WTC11 (cell line): ENCODE measurements at regions not wholly inside any gene's neighbourhood (a gene's known extent, or its start where the extent isn't known, plus 50 kb on each side); places are given as distances from the start of the nearest gene placed in this dataset.

Experiments
- ATAC-seq: fragments of 200-7000 bp; cut with Tn5 transposase; 2 replicates; pipeline ENCODE4 v1.10.0; 2021; ENCODE audit warnings: mild to moderate bottlenecking, moderate library complexity
- CTCF ChIA-PET: fragments of 300-600 bp; sonication (Branson Sonifier 250); formaldehyde crosslinking; loops from one replicate; lab custom pipeline; 2021; ENCODE audit warnings: antibody characterized with exemption; lab: Charles Lee
- POLR2A ChIA-PET: fragments of 350-600 bp; sonication (Branson Sonifier 250); formaldehyde crosslinking; loops from one replicate; lab custom pipeline; 2021; ENCODE audit warnings: antibody characterized with exemption; lab: Charles Lee
- DNase-seq: peaks from one replicate; pipeline ENCODE4 v3.0.0; 2021; ENCODE audit warnings: low spot score
- H3K27ac Mint-ChIP-seq: 2 replicates; pipeline ENCODE4 v1.8.0; 2021; ENCODE audit warnings: mixed read lengths
- H3K27me3 Mint-ChIP-seq: 2 replicates; pipeline ENCODE4 v1.8.0; 2021; ENCODE audit warnings: low read depth, mild to moderate bottlenecking, moderate library complexity, mixed read lengths
- H3K36me3 Mint-ChIP-seq: 2 replicates; pipeline ENCODE4 v1.8.0; 2021; ENCODE audit warnings: mixed read lengths
- H3K4me1 Mint-ChIP-seq: 2 replicates; pipeline ENCODE4 v1.8.0; 2022; ENCODE audit warnings: mixed read lengths
- H3K4me3 Mint-ChIP-seq: 2 replicates; pipeline ENCODE4 v1.8.0; 2021; ENCODE audit warnings: mild to moderate bottlenecking, moderate library complexity, mixed read lengths
- H3K9me3 Mint-ChIP-seq: 2 replicates; pipeline ENCODE4 v1.8.0; 2021; ENCODE audit warnings: mixed read lengths
- AR ChIP-seq: fragments of 250-450 bp; sonication (Bioruptor Pico); IDR thresholded peaks from 2 replicates; pipeline ENCODE4 v1.9.0; 2021; ENCODE audit warnings: mild to moderate bottlenecking
- ARID4B ChIP-seq: sonication (generic); formaldehyde crosslinking; IDR thresholded peaks from 2 replicates; pipeline ENCODE4 v1.8.0; 2023; ENCODE audit warnings: missing genetic modification reagents, mild to moderate bottlenecking, borderline replicate concordance
- ATF6 ChIP-seq: sonication (generic); formaldehyde crosslinking; IDR thresholded peaks from 2 replicates; pipeline ENCODE4 v1.8.1; 2023; ENCODE audit warnings: mild to moderate bottlenecking, missing genetic modification reagents
- ELF4 ChIP-seq: sonication (generic); formaldehyde crosslinking; IDR thresholded peaks from 2 replicates; pipeline ENCODE4 v1.8.1; 2022; ENCODE audit warnings: low read depth, mild to moderate bottlenecking, moderate library complexity, missing genetic modification reagents
- ESRRA ChIP-seq: sonication (generic); formaldehyde crosslinking; IDR thresholded peaks from 2 replicates; pipeline ENCODE4 v1.8.1; 2022; ENCODE audit warnings: mild to moderate bottlenecking, missing genetic modification reagents, borderline replicate concordance
- FOXJ3 ChIP-seq: sonication (generic); formaldehyde crosslinking; IDR thresholded peaks from 2 replicates; pipeline ENCODE4 v1.9.0; 2021; ENCODE audit warnings: missing genetic modification reagents, mild to moderate bottlenecking, borderline replicate concordance
- HMGA2 ChIP-seq: fragments of 250-450 bp; sonication (Bioruptor Pico); IDR thresholded peaks from 2 replicates; pipeline ENCODE4 v1.4.0; 2021; ENCODE audit warnings: mild to moderate bottlenecking, moderate library complexity
- JUN ChIP-seq: sonication (generic); formaldehyde crosslinking; IDR thresholded peaks from 2 replicates; pipeline ENCODE4 v1.8.0; 2023; ENCODE audit warnings: mild to moderate bottlenecking, missing genetic modification reagents
- MAX ChIP-seq: sonication (generic); formaldehyde crosslinking; IDR thresholded peaks from 2 replicates; pipeline ENCODE4 v1.8.0; 2022; ENCODE audit warnings: mild to moderate bottlenecking, missing genetic modification reagents
- MXD4 ChIP-seq: fragments of 250-450 bp; sonication (Bioruptor Pico); IDR thresholded peaks from 2 replicates; pipeline ENCODE4 v1.8.0; 2021; ENCODE audit warnings: mild to moderate bottlenecking, moderate library complexity, borderline replicate concordance
- NFE2L1 ChIP-seq: sonication (generic); formaldehyde crosslinking; IDR thresholded peaks from 2 replicates; pipeline ENCODE4 v1.8.1; 2023; ENCODE audit warnings: missing genetic modification reagents
- SP1 ChIP-seq: sonication (generic); formaldehyde crosslinking; conservative IDR thresholded peaks from 2 replicates; pipeline ENCODE4 v1.8.1; 2022; ENCODE audit warnings: missing genetic modification reagents
- TP53 ChIP-seq: sonication (generic); formaldehyde crosslinking; IDR thresholded peaks from 2 replicates; pipeline ENCODE4 v1.8.1; 2023; ENCODE audit warnings: mild to moderate bottlenecking, missing genetic modification reagents
- ZNF138 ChIP-seq: sonication (generic); formaldehyde crosslinking; conservative IDR thresholded peaks from 2 replicates; pipeline ENCODE4 v1.8.1; 2022; ENCODE audit warnings: mild to moderate bottlenecking, moderate library complexity, missing genetic modification reagents
- ZNF317 ChIP-seq: sonication (generic); formaldehyde crosslinking; IDR thresholded peaks from 2 replicates; pipeline ENCODE4 v1.8.1; 2023; ENCODE audit warnings: low read depth, mild to moderate bottlenecking, moderate library complexity, missing genetic modification reagents, borderline replicate concordance
- TF ChIP-seq, protein P1 (sequence below): sonication (generic); formaldehyde crosslinking; IDR thresholded peaks from 2 replicates; pipeline ENCODE4 v1.8.1; 2022; ENCODE audit warnings: low read depth, mild to moderate bottlenecking, moderate library complexity, missing genetic modification reagents, borderline replicate concordance
- TF ChIP-seq, protein P2 (sequence below): sonication (generic); formaldehyde crosslinking; IDR thresholded peaks from 2 replicates; pipeline ENCODE4 v1.8.0; 2023; ENCODE audit warnings: missing genetic modification reagents
- TF ChIP-seq, protein P3 (sequence below): fragments of 250-450 bp; sonication (Bioruptor Pico); IDR thresholded peaks from 2 replicates; pipeline ENCODE4 v1.9.0; 2021; ENCODE audit warnings: moderate library complexity, mild to moderate bottlenecking, inconsistent platforms, borderline replicate concordance

- TF ChIP-seq HMGA2 (CRISPR knock-in tag), result no peak
- TF ChIP-seq ELF4 (CRISPR knock-in tag), result no peak
- TF ChIP-seq, all 79 proteins: peak for 0
These were observed 193.3 kb upstream of the GRIN3A start (continued) for GRCh38 chr9:101931756-101932155.

DNA sequence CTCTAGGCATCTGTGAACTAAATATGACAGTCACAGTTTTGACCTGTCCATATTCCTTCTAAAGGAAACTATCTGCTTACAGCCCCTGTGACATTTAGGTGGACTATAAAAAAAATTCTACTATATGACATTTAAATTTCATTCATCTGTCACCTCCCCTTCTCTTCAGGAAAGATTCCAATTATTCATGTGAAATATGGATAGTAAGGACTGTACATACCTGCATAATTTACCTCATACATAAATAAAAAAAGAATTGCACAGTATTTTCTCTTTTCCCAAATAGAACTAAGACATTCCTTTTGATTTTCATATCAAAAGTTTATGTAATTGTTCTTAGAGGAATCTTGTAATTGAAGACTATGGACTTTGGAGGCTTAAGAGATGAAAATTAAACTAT, 192.3 kb upstream of the GRIN3A start:
- H3K4me3 Mint-ChIP-seq, result no peak overlapping the region
- POLR2A ChIA-PET, result no interaction called here
- no peak for TF ChIP-seq ESRRA (CRISPR knock-in tag)
- TF ChIP-seq, protein P1, sequence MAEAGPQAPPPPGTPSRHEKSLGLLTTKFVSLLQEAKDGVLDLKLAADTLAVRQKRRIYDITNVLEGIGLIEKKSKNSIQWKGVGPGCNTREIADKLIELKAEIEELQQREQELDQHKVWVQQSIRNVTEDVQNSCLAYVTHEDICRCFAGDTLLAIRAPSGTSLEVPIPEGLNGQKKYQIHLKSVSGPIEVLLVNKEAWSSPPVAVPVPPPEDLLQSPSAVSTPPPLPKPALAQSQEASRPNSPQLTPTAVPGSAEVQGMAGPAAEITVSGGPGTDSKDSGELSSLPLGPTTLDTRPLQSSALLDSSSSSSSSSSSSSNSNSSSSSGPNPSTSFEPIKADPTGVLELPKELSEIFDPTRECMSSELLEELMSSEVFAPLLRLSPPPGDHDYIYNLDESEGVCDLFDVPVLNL (CRISPR knock-in tag), result no peak
- TF ChIP-seq FOXJ3 (CRISPR knock-in tag), result no peak
- no peak for TF ChIP-seq ZNF138 (CRISPR knock-in tag)
- no peak for TF ChIP-seq TP53 (CRISPR knock-in tag)
- no peak for TF ChIP-seq ELF4 (CRISPR knock-in tag)
- TF ChIP-seq ZNF317 (CRISPR knock-in tag), result no peak
- TF ChIP-seq, protein P2, sequence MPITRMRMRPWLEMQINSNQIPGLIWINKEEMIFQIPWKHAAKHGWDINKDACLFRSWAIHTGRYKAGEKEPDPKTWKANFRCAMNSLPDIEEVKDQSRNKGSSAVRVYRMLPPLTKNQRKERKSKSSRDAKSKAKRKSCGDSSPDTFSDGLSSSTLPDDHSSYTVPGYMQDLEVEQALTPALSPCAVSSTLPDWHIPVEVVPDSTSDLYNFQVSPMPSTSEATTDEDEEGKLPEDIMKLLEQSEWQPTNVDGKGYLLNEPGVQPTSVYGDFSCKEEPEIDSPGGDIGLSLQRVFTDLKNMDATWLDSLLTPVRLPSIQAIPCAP, result no peak
- no peak for TF ChIP-seq NFE2L1 (CRISPR knock-in tag)
- TF ChIP-seq, protein P3, sequence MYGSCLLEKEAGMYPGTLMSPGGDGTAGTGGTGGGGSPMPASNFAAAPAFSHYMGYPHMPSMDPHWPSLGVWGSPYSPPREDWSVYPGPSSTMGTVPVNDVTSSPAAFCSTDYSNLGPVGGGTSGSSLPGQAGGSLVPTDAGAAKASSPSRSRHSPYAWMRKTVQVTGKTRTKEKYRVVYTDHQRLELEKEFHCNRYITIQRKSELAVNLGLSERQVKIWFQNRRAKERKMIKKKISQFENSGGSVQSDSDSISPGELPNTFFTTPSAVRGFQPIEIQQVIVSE (CRISPR knock-in tag), result no peak
- TF ChIP-seq JUN (CRISPR knock-in tag), result no peak
- no peak for TF ChIP-seq MAX
- TF ChIP-seq ARID4B (CRISPR knock-in tag), result no peak
- TF ChIP-seq ATF6 (CRISPR knock-in tag), result no peak
- no peak for TF ChIP-seq MXD4 (CRISPR knock-in tag)
- TF ChIP-seq AR (CRISPR knock-in tag), result no peak
- TF ChIP-seq SP1 (CRISPR knock-in tag), result no peak

More for the DNA sequence above, 192.3 kb upstream of the GRIN3A start:
- Mint-ChIP-seq H3K27ac (no peak overlapping the region), H3K27me3 (no peaks in the 10 kb centered on the region), H3K36me3 (no peaks in the 10 kb centered on the region), H3K9me3 (peaks cover 1% of the 10 kb centered on the region; the same call in 1 of the 2 replicates), H3K4me1 (peaks cover 6% of the 10 kb centered on the region; the same call in 1 of the 2 replicates)
- ATAC-seq (no peak), DNase-seq (no peak)
- CTCF ChIA-PET, result no interaction called here
